EH (cell line): ENCODE measurements at regions not wholly inside any gene's neighbourhood (a gene's known extent, or its start where the extent isn't known, plus 50 kb on each side); places are given as distances from the start of the nearest gene placed in this dataset.
"Not testable (repeated sequence)": the region's sequence is repeated elsewhere in the genome, so short reads cannot be mapped to it uniquely, and the experiment has no call there.

Experiments
- DNase-seq: peaks from one replicate; pipeline ENCODE4 v3.0.0-alpha.2; 2015; ENCODE audit warnings: low read depth

DNA sequence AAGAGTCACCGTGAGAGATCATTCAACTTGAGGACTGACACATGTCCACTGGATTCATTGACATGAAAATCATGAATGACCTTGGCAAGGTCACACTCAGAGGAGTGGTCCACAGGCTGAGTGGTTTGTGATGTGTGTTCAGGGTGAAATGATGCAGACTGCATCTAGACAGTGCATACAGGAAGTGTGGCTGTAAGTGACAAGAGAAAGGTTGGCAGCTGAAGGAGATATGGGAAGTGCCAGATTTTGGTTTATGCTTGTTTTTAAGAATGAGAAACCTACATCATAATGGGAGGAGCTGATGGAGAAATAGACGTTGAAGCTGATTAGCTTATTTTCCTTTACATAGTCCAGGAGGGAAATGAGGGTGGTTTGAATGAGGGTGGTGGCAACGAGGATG, 64.8 kb upstream of the VIPR2 start:
- DNase-seq: no peak

DNA sequence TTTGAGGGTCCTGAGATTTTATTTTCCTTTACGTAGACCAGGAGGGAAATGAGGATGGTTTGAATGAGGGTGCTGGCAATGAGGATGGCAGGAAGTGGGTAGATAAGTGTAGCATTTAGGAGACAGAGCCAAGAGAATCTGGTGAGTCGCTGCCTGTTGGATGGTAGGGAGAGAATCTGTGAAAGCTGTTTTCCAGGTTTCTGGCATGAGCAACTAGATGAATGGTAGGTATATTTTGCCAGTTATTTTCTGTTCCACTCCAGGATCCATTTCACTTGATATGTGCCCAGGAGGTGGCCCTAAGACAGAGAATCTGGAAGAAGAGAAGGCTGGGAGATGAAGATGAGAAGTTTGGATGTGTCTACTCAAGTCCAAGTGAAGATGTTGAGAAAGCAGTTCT, 63.3 kb upstream of the VIPR2 start:
- no peak for DNase-seq

DNA sequence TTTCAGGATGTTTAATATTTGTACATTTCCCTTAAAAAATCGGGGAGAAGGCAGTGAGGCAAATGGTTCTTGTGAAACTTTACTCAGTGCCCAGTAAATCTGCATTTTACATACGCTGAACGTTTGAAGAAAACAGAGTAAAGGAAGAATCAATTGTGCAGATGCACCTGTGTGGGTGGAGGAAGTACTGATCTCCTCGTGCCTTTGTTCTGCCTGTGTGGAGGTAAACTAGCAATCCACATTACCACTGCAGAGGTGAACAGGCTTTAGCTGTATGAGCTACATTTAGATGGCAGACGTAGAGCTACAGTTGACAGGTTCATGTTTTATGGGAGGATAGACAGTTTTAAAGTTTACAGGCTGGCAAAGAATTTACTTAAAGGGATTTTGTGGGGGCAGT, 62.7 kb upstream of the VIPR2 start:
- DNase-seq: no peak

DNA sequence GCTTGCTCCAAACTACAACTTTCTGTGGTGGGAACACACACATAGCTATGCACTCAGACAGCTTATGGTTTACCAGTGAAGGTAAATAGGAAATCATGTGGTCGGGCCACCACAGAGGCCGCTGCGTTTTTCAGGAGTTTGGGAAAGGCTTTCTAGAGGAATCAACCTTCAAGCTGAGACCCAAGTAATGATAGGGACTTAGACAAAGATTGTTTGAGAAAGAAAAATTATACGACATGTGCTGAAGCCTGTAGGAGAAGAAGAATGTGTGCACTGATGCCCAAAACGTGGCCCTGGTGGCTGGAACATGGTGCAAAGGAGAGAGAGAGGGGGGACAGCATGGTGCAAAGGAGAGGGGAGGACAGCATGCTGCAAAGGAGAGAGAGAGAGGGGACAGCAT, 61.2 kb upstream of the VIPR2 start:
- DNase-seq: no peak

DNA sequence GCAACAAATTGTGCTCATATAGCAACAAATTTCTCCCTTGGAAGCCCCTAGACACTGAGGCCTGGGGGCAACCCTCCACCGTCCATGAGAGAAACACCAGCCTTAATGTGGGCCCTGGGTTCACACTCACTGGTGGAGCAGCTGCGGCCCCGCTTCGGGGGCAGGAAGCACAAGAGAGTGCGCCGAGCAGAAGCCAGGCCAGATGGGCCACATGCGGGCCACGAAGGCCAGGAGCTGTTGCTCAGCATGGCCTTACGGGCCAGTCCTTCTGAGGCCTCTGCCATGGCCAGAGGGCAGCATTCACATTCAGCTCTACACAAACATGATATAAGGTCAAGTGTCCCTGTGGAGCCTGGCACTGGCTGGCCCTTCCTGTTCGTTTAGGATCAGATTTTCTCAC, 60.0 kb upstream of the VIPR2 start:
- no peak for DNase-seq

DNA sequence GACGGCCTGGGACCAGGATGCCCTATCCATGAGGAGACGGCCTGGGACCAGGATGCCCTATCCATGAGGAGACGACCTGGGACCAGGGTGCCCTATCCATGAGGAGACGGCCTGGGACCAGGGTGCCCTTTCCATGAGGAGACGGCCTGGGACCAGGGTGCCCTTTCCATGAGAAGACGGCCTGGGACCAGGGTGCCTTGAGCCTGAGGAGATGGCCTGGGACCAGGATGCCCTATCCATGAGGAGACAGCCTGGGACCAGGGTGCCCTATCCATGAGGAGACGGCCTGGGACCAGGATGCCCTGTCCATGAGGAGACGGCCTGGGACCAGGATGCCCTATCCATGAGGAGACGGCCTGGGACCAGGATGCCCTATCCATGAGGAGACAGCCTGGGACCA, 58.6 kb upstream of the VIPR2 start:
- not testable (repeated sequence) for DNase-seq

DNA sequence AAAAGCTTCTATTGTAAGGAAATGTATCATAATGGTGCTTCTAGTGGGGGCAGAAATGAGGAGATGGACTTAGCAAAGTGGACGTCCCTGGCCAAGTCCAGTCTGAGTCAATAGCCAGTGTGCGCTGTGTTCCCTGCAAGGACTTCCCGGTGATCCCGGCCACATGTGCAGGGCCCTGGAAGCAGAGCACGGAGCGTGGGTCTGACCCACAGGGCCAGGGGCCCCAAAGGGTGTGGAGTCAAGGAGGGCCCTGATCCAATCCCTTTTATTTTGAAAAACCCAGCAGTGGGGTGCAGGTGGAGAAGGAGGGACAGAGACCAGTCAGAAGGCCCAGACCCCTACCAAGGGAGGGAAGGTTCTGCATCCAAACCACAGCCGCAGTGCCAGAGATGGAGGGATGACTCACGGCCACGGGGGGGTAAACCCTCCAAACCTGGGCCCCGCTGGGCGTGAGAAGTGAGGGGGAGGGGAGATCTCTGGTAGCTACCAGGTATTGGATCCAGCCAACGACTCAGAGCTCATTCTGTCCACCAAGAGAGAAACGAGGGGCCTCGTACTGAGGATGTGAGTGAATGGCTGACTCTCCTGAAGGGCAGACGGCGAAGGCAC, 57.2 kb upstream of the VIPR2 start:
- DNase-seq: no peak

DNA sequence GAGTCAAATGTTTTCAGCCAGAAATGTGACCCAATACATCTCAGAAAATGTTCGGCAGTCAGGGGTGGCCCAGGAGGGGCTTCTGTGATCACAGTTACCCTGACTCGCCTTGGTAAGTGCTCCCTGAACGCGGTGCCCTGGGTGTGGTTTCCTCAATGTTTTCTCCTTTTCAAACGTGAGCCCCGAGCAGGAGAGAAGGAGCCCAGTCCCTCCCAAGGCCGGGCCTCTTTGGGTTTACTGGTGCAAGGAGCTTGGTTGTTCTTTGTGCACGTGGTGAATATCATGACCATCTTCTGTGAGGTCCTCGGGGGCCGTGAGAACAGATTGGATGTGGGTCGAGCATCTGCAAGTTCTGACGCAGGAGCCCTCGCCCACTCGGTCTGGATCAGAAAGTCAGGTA, 55.8 kb upstream of the VIPR2 start:
- DNase-seq: no peak

DNA sequence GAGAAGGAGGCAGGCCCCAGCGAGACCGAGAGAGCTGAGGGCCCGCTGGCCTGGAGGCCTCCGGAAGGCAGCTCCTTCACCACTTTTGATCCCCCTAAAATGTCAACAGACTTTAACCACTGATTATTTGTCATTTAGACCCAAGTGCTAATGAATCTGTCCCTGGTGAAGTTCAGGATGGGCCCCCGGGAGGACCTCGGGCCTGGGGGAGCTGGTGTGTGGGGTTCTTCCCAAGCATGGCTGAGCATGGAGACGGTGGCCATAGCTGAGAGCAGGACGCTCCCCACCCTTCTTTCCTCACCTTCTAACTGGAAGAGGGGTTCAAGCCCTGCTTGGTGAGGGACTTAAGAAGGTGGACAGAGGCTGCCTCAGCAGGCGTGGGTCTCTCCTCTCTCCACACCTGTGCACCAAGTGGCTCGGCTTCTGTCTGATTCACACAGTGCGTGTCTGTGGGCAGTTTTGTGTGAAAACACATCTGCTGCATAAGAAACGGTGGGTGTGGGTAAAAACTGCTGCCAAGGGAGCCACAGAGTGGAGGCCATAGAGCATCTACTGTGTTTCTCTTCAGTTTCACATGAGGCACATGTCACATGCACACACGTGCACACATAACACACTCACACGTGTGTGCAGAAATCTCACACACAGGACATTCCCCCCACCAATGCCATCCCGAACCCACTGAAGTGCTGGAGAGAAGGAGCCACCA, 53.5 kb upstream of the VIPR2 start:
- no peak for DNase-seq

DNA sequence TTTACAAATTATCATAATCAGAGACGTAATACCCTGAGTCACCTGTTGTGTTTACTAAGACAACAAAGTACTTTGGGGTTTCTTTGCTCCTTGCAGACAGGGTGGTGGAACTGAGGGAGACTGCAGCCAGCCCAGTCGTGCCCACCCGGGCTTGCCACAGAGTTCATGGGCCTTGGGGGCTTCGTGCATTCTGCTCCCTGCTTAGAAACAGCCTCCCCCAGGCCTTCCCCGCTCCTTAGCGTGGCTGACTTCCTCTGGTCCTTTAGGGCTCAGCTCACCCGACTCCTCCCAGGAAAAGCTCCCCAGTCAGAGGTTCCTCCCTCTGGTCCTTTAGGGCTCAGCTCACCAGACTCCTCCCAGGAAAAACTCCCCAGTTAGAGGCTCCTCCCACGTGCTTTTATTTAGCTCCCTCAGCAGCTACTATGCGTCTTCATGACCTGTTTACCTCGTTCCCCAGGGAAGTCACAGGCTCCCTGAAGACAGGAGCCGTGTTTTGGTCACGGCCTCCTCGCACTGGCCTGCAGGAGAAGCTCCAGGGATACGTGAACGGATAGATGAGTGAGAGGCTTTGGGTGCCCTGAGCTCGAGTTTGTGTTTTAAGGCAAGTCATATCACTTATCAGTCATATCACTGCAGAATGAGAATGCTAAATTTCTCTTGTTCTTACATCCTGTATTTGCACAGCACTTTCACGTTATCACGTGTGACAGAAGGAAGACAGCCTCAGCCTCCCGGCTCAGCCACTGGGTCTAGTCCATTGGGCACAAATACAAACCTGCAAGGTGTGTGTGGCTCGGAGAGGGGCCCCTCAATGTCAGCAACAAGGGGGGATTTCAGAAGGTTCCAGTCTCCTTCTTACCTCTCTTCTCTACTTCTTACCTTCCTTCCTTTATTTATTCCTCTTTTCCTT, 52.7 kb upstream of the VIPR2 start:
- no peak for DNase-seq

DNA sequence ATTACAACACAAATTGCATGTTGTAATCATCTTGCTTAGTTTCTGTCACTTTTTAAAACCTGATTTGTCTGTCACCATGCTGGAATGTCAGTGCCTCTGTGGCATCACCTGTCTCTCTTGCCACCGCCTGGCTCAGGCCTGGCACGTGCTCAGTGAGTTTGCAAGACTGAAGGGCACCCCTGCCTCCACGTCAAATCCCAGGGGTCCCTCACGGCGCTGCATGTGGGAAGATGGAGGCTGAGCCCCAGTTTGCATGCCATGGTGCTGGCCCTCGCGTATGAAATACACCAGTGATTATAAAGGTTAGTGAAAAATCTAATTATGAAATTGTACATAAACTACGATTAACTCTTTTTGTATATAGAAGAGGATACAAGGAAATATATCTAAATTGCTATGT, 51.9 kb upstream of the VIPR2 start:
- no peak for DNase-seq

DNA sequence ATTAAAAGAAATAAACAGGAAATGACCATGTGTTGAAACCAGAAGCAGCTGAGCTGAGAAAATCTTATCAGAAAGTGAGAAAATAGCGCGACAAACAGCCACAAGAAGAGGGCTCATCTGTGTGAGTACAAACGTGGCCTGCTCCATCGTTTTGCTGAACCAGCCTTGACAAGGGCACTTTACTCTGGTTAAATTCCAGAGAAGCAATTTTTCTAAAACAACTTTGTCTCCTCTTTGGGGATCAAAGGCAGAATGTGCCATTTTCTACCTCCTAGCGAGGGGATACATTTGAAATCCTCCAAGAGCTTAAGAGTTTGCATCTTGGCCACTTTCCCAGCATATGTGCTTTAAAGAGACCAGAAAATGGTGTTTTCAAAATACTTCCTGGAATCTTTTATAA, 51.3 kb upstream of the VIPR2 start:
- DNase-seq: no peak
